HCT116 (cell line): ENCODE measurements at regions not wholly inside any gene's neighbourhood (a gene's known extent, or its start where the extent isn't known, plus 50 kb on each side); places are given as distances from the start of the nearest gene placed in this dataset.

Experiments
- CBX3 ChIP-seq: IDR thresholded peaks from 2 replicates; pipeline ENCODE4 v1.6.1; 2012; ENCODE audit warnings: low read depth
- EZH2phosphoT487 ChIP-seq: fragments of 200-600 bp; IDR thresholded peaks from 2 replicates; pipeline ENCODE4 v1.6.1; 2018; ENCODE audit warnings: antibody characterized with exemption, borderline replicate concordance
- TF ChIP-seq, protein P1 (sequence below), 3 experiments: fragments of 200-600 bp in 1 of 3; sonication (generic) in 1 of 3; IDR thresholded peaks in 2 of 3; conservative IDR thresholded peaks in 1 of 3; 2 replicates each; pipeline ENCODE4 v1.5.1; 2012 to 2017; ENCODE audit warnings: low read depth in 2 of 3, low read length in 2 of 3, antibody characterized with exemption in 1 of 3, borderline replicate concordance in 1 of 3, control low read depth in 1 of 3, mild to moderate bottlenecking in 1 of 3, mixed read lengths in 1 of 3, mixed run types in 1 of 3, moderate library complexity in 1 of 3; ENCODE audit not compliant: insufficient read depth in 1 of 3

DNA sequence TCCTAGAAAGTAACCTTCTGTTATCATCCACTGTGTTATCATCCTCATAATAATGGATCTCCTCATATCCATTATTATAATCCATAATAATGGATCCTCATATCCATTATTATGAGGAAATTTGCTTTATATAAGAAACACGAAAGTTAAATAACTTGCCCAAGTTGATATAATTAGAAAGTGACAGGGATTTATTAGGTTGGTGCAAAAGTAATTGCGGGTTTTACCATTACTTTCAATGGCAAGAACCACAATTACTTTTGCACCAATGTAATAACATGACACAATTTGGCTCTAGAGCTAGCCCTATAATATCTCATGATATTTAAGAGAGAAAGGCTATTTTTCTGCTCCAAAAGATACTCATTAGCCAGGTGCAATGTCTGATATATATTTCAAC, 275.7 kb upstream of the STXBP5 start:
- TF ChIP-seq EZH2phosphoT487 = no peak
- TF ChIP-seq, protein P1, sequence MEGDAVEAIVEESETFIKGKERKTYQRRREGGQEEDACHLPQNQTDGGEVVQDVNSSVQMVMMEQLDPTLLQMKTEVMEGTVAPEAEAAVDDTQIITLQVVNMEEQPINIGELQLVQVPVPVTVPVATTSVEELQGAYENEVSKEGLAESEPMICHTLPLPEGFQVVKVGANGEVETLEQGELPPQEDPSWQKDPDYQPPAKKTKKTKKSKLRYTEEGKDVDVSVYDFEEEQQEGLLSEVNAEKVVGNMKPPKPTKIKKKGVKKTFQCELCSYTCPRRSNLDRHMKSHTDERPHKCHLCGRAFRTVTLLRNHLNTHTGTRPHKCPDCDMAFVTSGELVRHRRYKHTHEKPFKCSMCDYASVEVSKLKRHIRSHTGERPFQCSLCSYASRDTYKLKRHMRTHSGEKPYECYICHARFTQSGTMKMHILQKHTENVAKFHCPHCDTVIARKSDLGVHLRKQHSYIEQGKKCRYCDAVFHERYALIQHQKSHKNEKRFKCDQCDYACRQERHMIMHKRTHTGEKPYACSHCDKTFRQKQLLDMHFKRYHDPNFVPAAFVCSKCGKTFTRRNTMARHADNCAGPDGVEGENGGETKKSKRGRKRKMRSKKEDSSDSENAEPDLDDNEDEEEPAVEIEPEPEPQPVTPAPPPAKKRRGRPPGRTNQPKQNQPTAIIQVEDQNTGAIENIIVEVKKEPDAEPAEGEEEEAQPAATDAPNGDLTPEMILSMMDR (IDR thresholded peaks at IDR 0.05 in 2 of 3, conservative IDR thresholded peaks at IDR 0.05 in 1 of 3; ENCODE audit: borderline replicate concordance in 1 of 3, insufficient read depth in 1 of 3, low read depth in 2 of 3, low read length in 2 of 3) = no peak
- no peak for TF ChIP-seq CBX3
